ENCODE measurements at regions not wholly inside any gene's neighbourhood (a gene's known extent, or its start where the extent isn't known, plus 50 kb on each side); places are given as distances from the start of the nearest gene placed in this dataset.
A peak's percentile ranks its signal among the peaks of the same experiment; 100 is the strongest.

GRCh38 chr2:222033541-222033940 is 265.3 kb downstream of the PAX3 start:
- TF ChIP-seq CTCF (conservative IDR thresholded peaks at IDR 0.05) (no peak), EZH2 (IDR thresholded peaks at IDR 0.05; ENCODE audit: low read depth) (no peak)
- H3K9me3 ChIP-seq (ENCODE audit: insufficient read depth, low read depth): no peaks in the 10 kb centered on the region
- H3K79me2 ChIP-seq (ENCODE audit: low read depth): no peaks in the 10 kb centered on the region
- DNase-seq: peak in 1 of 2 experiments; percentile 96
- H4K20me1 ChIP-seq (ENCODE audit: insufficient read depth): no peaks in the 10 kb centered on the region
- no peak overlapping the region for H3K4me3 ChIP-seq
- H3K4me1 ChIP-seq (replicated peaks; ENCODE audit: insufficient read depth): peaks cover 19% of the 10 kb centered on the region
- H3K27me3 ChIP-seq (ENCODE audit: insufficient read depth, low read depth): no peaks in the 10 kb centered on the region
- H3F3A ChIP-seq (ENCODE audit: insufficient read depth, low read depth): peaks cover 15% of the 10 kb centered on the region
- no peak overlapping the region for H2AFZ ChIP-seq
- CTCF ChIA-PET: interaction anchor here (0.7 kb wide), 1 partner anchor 1426 kb away, joined by 7 read pairs; no protein-coding TSS in a partner anchor
- intact Hi-C loops (cut with micrococcal nuclease; ENCODE audit: unreplicated experiment): no loop called here
- H3K36me3 ChIP-seq (ENCODE audit: low read depth): no peaks in the 10 kb centered on the region
- H3K27ac ChIP-seq: peak overlapping the region; percentile 77
- H3K9me2 ChIP-seq (ENCODE audit: insufficient read depth): no peaks in the 10 kb centered on the region
- peak overlapping the region; percentile 34 for H3K4me2 ChIP-seq
- BruUV-seq (replicated peaks): no TSS peak
- POLR2A ChIA-PET (ENCODE audit: unreplicated experiment): interaction anchor here (0.6 kb wide), 1 partner anchor 199 kb away, joined by 11 read pairs; no protein-coding TSS in a partner anchor

- TF ChIP-seq CTCF (conservative IDR thresholded peaks at IDR 0.05): no peak
- Histone ChIP-seq H3K36me3 (ENCODE audit: low read depth) (no peaks in the 10 kb centered on the region), H3K27ac (no peak overlapping the region), H2AFZ (no peak overlapping the region), H3K9me2 (ENCODE audit: insufficient read depth) (no peaks in the 10 kb centered on the region), H3K9me3 (ENCODE audit: insufficient read depth, low read depth) (no peaks in the 10 kb centered on the region), H3K79me2 (ENCODE audit: low read depth) (no peaks in the 10 kb centered on the region), H4K20me1 (ENCODE audit: insufficient read depth) (no peaks in the 10 kb centered on the region), H3K4me1 (replicated peaks; ENCODE audit: insufficient read depth) (no peaks in the 10 kb centered on the region), H3K4me3 (no peak overlapping the region), H3K4me2 (no peak overlapping the region), H3F3A (ENCODE audit: insufficient read depth, low read depth) (no peaks in the 10 kb centered on the region), H3K27me3 (ENCODE audit: insufficient read depth, low read depth) (no peaks in the 10 kb centered on the region)
- BruUV-seq (replicated peaks): no TSS peak
- intact Hi-C loops (cut with micrococcal nuclease; ENCODE audit: unreplicated experiment): loop anchor here (1.0 to 2.0 kb wide), 3 partner anchors 31 to 587 kb away; no protein-coding TSS in a partner anchor
- ChIA-PET CTCF (interaction anchor here (0.6 to 1.5 kb wide), 9 partner anchors 13 to 1470 kb away, joined by 3 to 14 read pairs (median 5); no protein-coding TSS in a partner anchor), POLR2A (ENCODE audit: unreplicated experiment) (no interaction called here)
- DNase-seq: no peak
Observed at GRCh38 chr2:222025881-222026271, 272.9 kb downstream of the PAX3 start.

GRCh38 chr2:222024932-222025880 is 273.6 kb downstream of the PAX3 start:
- H4K20me1 ChIP-seq (ENCODE audit: insufficient read depth): no peaks in the 10 kb centered on the region
- no peaks in the 10 kb centered on the region for H3K4me1 ChIP-seq (replicated peaks; ENCODE audit: insufficient read depth)
- H3K4me2 ChIP-seq: no peak overlapping the region
- H3K27me3 ChIP-seq (ENCODE audit: insufficient read depth, low read depth): no peaks in the 10 kb centered on the region
- ChIA-PET CTCF (interaction anchor here (0.5 to 1.5 kb wide), 12 partner anchors 13 to 1469 kb away, joined by 3 to 14 read pairs (median 5); no protein-coding TSS in a partner anchor), POLR2A (ENCODE audit: unreplicated experiment) (no interaction called here)
- H3K4me3 ChIP-seq: no peak overlapping the region
- no peak overlapping the region for H3K27ac ChIP-seq
- no peaks in the 10 kb centered on the region for H3K9me3 ChIP-seq (ENCODE audit: insufficient read depth, low read depth)
- intact Hi-C loops (cut with micrococcal nuclease; ENCODE audit: unreplicated experiment): loop anchor here (1.0 to 2.0 kb wide), 3 partner anchors 32 to 588 kb away; no protein-coding TSS in a partner anchor
- no peaks in the 10 kb centered on the region for H3K9me2 ChIP-seq (ENCODE audit: insufficient read depth)
- no peaks in the 10 kb centered on the region for H3K79me2 ChIP-seq (ENCODE audit: low read depth)
- H3K36me3 ChIP-seq (ENCODE audit: low read depth): no peaks in the 10 kb centered on the region
- H2AFZ ChIP-seq: no peak overlapping the region
- no peaks in the 10 kb centered on the region for H3F3A ChIP-seq (ENCODE audit: insufficient read depth, low read depth)
- DNase-seq: peak; percentile 15 to 62
- TF ChIP-seq CTCF (conservative IDR thresholded peaks at IDR 0.05) (peak; percentile 96), EZH2 (IDR thresholded peaks at IDR 0.05; ENCODE audit: low read depth) (no peak)
- BruUV-seq (replicated peaks): no TSS peak

All from PC-9 (cell line).